ENCODE measurements at regions not wholly inside any gene's neighbourhood (a gene's known extent, or its start where the extent isn't known, plus 50 kb on each side); places are given as distances from the start of the nearest gene placed in this dataset.
"Not testable (repeated sequence)": the region's sequence is repeated elsewhere in the genome, so short reads cannot be mapped to it uniquely, and the experiment has no call there.

DNA sequence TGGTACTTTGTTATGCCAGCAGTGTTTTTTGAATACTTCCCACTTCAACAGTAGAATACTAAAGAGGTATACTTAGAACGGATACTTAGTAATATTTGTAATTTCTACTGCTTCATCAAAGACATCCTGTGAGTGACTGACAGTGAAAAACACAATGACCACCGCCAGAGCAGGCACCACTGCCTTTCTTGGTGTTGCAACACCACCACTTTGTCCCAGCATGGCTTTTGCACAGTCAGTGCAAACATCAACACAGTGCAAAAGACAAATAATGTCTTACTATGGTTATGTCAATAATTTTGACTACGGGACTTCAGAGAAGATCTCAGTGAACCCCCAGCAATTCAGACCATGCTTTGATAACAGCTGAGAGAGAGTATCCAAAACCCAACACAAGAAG is 220.5 kb downstream of the RBM26 start:
- Histone ChIP-seq H3K9me3 (ENCODE audit: control insufficient read depth, insufficient read depth, low read depth, low read length) (no peaks in the 10 kb centered on the region), H3K4me1 (ENCODE audit: control insufficient read depth, insufficient read depth, low read length) (no peaks in the 10 kb centered on the region), H3K27ac (ENCODE audit: extremely low read depth, low read depth, low read length) (no peak overlapping the region), H3K36me3 (ENCODE audit: control insufficient read depth in 2 of 2, insufficient read depth in 1 of 2, low read length in 2 of 2) (no peaks in the 10 kb centered on the region), H3K4me3 (ENCODE audit: low read depth, low read length) (no peak overlapping the region)
- ChIA-PET POLR2A (no interaction called here), CTCF (no interaction called here)
- TF ChIP-seq ZBTB7A (tag by site-specific recombination; IDR thresholded peaks at IDR 0.05; ENCODE audit: low read depth) (no peak), ZNF169 (tag by site-specific recombination; IDR thresholded peaks at IDR 0.05) (no peak), ZNF558 (tag by site-specific recombination; IDR thresholded peaks at IDR 0.05) (no peak), ZNF292 (tag by site-specific recombination; IDR thresholded peaks at IDR 0.05; ENCODE audit: borderline replicate concordance, low read depth) (no peak), ZBTB20 (tag by site-specific recombination; IDR thresholded peaks at IDR 0.05) (no peak)

DNA sequence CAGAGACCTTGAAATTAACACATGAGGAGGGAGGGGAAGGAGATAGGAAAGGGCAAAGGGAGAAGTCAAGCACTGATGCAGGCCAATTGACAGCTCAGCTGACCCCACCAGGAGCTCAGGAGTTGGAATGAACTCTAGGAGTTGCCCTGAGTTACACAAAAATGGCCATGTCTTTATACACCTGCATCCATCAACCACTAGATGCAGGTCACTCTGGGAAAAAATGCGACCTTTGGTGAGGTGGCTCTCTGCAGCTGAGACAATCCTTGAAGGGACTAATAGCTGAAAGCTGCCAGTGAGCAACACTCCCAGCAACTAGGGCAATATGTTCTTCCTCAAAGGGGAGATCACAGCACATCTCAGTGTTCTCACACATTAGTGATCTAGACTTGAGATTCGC is 222.8 kb downstream of the RBM26 start:
- CTCF ChIA-PET: no interaction called here
- Histone ChIP-seq H3K4me3 (ENCODE audit: low read depth, low read length) (no peak overlapping the region), H3K27ac (ENCODE audit: extremely low read depth, low read depth, low read length) (no peak overlapping the region)

DNA sequence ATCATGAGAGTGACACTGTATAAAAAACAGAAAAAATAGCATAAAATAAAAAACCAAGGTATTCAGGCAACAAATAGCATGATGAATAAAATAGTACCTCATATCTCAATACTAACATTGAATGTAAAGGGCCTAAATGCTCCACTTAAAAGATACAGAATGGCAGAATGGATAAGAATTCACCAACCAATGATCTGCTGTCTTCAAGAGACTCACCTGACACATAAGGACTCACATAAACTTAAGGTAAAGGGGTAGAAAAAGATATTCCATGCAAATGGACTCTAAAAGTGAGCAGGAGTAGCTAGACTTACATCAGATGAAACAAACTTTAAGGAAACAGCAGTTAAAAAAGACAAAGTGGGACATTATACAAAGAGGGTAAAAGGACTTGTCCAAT is 232.4 kb downstream of the RBM26 start:
- H3K4me3 ChIP-seq (ENCODE audit: low read depth, low read length); POLR2A ChIA-PET; H3K4me1 ChIP-seq (ENCODE audit: control insufficient read depth, insufficient read depth, low read length); H3K27ac ChIP-seq (ENCODE audit: extremely low read depth, low read depth, low read length); H3K9me3 ChIP-seq (ENCODE audit: control insufficient read depth, insufficient read depth, low read depth, low read length); CTCF ChIA-PET; H3K36me3 ChIP-seq (ENCODE audit: control insufficient read depth in 2 of 2, insufficient read depth in 1 of 2, low read length in 2 of 2): not testable (repeated sequence)
- TF ChIP-seq SETDB1 (IDR thresholded peaks at IDR 0.05; ENCODE audit: insufficient read length, low read length): peak; percentile 69
- peak; percentile 88 for TF ChIP-seq TRIM28 (IDR thresholded peaks at IDR 0.05; ENCODE audit: borderline replicate concordance, low read length)

More for the DNA sequence above, 222.8 kb downstream of the RBM26 start:
- Histone ChIP-seq H3K9me3 (ENCODE audit: control insufficient read depth, insufficient read depth, low read depth, low read length) (no peaks in the 10 kb centered on the region), H3K4me1 (ENCODE audit: control insufficient read depth, insufficient read depth, low read length) (no peaks in the 10 kb centered on the region), H3K36me3 (ENCODE audit: control insufficient read depth in 2 of 2, insufficient read depth in 1 of 2, low read length in 2 of 2) (no peaks in the 10 kb centered on the region)
- POLR2A ChIA-PET: no interaction called here
- TF ChIP-seq ZBTB20 (tag by site-specific recombination; IDR thresholded peaks at IDR 0.05): no peak

DNA sequence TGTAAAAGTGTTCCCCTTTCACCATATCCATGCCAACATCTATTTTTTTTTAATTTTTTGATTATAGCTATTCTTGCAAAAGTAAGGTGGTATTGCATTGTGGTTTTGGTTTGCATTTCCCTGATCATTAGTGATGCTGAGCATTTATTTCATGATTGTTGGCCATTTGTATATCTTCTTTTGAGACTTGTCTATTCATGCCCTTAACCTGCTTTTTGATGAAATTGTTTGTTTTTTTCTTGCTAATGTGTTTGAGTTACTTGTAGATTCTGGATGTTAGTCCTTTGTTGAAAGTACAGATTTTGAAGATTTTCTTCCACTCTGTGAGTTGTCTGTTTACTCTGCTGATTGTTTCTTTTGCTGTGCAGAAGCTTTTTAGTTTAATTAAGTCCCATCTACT is 233.1 kb downstream of the RBM26 start:
- H3K36me3 ChIP-seq (ENCODE audit: control insufficient read depth in 2 of 2, insufficient read depth in 1 of 2, low read length in 2 of 2); POLR2A ChIA-PET; H3K9me3 ChIP-seq (ENCODE audit: control insufficient read depth, insufficient read depth, low read depth, low read length); H3K4me3 ChIP-seq (ENCODE audit: low read depth, low read length); H3K27ac ChIP-seq (ENCODE audit: extremely low read depth, low read depth, low read length); H3K4me1 ChIP-seq (ENCODE audit: control insufficient read depth, insufficient read depth, low read length); CTCF ChIA-PET: not testable (repeated sequence)
- peak; percentile 91 for TF ChIP-seq ZNF558 (tag by site-specific recombination; IDR thresholded peaks at IDR 0.05)

DNA sequence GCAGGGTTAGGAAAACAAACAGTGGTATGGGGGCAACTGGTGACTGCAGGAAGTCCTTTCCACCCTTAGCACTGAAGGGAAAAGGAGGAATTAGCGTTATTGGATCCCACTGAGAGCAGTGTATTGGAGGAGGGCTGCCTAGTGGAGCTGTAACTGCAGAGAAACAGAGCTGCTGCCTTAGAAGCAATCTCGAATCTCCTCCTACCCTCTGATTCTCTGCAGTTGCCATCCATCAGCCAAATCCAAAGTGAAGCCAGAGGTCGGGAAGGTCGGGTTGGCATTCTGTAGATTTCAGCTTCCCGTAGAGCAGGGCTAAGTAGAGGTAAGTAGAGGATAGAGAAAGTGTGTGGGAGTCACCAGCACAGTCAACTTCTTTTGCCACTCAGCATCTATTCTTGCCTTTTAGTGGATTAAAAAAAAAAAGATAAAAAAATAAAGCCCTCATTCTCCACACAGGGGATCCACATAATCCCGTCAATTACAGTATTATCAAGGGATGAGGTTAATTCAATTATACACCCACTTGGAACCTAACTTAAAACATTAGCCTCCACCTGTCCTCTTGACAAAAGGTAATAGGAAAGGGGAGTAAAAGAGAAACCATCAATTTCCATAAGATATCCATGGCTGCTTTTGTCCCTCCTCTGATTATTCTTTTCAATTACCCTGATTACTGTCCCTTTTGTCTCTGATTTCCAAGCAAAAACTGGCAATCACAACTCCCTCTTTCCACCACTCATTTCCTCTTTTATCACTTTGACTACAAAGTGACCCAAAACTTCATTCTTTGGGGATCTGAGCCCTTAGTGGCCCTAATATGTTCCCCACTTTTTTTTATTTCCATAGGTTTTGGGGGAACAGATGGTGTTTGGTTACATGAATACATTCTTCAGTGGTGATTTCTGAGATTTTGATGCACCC is 234.7 kb downstream of the RBM26 start:
- CTCF ChIA-PET: no interaction called here
- TF ChIP-seq ZSCAN23 (tag by site-specific recombination; IDR thresholded peaks at IDR 0.05) (no peak), ZNF146 (tag by site-specific recombination; IDR thresholded peaks at IDR 0.05) (no peak), ZNF629 (tag by site-specific recombination; IDR thresholded peaks at IDR 0.05) (no peak), SP2 (tag by site-specific recombination; IDR thresholded peaks at IDR 0.05) (no peak), ZNF664 (tag by site-specific recombination; IDR thresholded peaks at IDR 0.05) (no peak), ZNF548 (tag by site-specific recombination; IDR thresholded peaks at IDR 0.05) (no peak), ZNF341 (tag by site-specific recombination; IDR thresholded peaks at IDR 0.05; ENCODE audit: low read depth) (no peak), ZNF837 (tag by site-specific recombination; IDR thresholded peaks at IDR 0.05) (no peak), ZNF423 (tag by site-specific recombination; IDR thresholded peaks at IDR 0.05) (no peak), ZNF529 (tag by site-specific recombination; IDR thresholded peaks at IDR 0.05; ENCODE audit: insufficient replicate concordance) (no peak), ZIC2 (tag by site-specific recombination; IDR thresholded peaks at IDR 0.05) (no peak), ZNF677 (tag by site-specific recombination; IDR thresholded peaks at IDR 0.05) (no peak), ZNF404 (tag by site-specific recombination; IDR thresholded peaks at IDR 0.05) (no peak), KLF9 (tag by site-specific recombination; IDR thresholded peaks at IDR 0.05; ENCODE audit: low read depth) (no peak), ZNF426 (tag by site-specific recombination; IDR thresholded peaks at IDR 0.05) (no peak), KLF1 (tag by site-specific recombination; IDR thresholded peaks at IDR 0.05) (no peak)
- TF ChIP-seq, protein P1, sequence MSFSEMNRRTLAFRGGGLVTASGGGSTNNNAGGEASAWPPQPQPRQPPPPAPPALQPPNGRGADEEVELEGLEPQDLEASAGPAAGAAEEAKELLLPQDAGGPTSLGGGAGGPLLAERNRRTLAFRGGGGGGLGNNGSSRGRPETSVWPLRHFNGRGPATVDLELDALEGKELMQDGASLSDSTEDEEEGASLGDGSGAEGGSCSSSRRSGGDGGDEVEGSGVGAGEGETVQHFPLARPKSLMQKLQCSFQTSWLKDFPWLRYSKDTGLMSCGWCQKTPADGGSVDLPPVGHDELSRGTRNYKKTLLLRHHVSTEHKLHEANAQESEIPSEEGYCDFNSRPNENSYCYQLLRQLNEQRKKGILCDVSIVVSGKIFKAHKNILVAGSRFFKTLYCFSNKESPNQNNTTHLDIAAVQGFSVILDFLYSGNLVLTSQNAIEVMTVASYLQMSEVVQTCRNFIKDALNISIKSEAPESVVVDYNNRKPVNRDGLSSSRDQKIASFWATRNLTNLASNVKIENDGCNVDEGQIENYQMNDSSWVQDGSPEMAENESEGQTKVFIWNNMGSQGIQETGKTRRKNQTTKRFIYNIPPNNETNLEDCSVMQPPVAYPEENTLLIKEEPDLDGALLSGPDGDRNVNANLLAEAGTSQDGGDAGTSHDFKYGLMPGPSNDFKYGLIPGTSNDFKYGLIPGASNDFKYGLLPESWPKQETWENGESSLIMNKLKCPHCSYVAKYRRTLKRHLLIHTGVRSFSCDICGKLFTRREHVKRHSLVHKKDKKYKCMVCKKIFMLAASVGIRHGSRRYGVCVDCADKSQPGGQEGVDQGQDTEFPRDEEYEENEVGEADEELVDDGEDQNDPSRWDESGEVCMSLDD (tag by site-specific recombination; IDR thresholded peaks at IDR 0.05): no peak

More for the DNA sequence above, 234.7 kb downstream of the RBM26 start:
- H3K9me3 ChIP-seq (ENCODE audit: control insufficient read depth, insufficient read depth, low read depth, low read length): no peaks in the 10 kb centered on the region
- H3K36me3 ChIP-seq (ENCODE audit: control insufficient read depth in 2 of 2, insufficient read depth in 1 of 2, low read length in 2 of 2): no peaks in the 10 kb centered on the region
- H3K4me3 ChIP-seq (ENCODE audit: low read depth, low read length): no peak overlapping the region
- no peaks in the 10 kb centered on the region for H3K4me1 ChIP-seq (ENCODE audit: control insufficient read depth, insufficient read depth, low read length)
- H3K27ac ChIP-seq (ENCODE audit: extremely low read depth, low read depth, low read length): no peak overlapping the region
- POLR2A ChIA-PET: no interaction called here
